ENCODE measurements at regions not wholly inside any gene's neighbourhood (a gene's known extent, or its start where the extent isn't known, plus 50 kb on each side); places are given as distances from the start of the nearest gene placed in this dataset.
"Not testable (repeated sequence)": the region's sequence is repeated elsewhere in the genome, so short reads cannot be mapped to it uniquely, and the experiment has no call there.

DNA sequence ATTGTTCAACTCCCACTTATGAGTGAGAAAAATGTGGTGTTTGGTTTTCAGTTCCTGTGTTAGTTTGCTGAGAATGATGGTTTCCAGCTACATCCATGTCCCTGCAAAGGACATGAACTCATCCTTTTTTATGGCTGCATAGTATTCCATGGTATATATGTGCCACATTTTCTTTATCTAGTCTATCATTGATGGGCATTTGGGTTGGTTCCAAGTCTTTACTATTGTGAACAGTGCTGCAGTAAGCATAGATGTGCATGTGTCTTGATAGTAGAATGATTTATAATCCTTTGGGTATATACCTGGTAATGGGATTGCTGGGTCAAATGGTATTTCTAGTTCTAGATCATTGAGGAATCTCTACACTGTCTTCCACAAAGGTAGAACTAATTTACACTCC lies 613.0 kb upstream of the MIR17HG start:
- TF ChIP-seq, protein P1, sequence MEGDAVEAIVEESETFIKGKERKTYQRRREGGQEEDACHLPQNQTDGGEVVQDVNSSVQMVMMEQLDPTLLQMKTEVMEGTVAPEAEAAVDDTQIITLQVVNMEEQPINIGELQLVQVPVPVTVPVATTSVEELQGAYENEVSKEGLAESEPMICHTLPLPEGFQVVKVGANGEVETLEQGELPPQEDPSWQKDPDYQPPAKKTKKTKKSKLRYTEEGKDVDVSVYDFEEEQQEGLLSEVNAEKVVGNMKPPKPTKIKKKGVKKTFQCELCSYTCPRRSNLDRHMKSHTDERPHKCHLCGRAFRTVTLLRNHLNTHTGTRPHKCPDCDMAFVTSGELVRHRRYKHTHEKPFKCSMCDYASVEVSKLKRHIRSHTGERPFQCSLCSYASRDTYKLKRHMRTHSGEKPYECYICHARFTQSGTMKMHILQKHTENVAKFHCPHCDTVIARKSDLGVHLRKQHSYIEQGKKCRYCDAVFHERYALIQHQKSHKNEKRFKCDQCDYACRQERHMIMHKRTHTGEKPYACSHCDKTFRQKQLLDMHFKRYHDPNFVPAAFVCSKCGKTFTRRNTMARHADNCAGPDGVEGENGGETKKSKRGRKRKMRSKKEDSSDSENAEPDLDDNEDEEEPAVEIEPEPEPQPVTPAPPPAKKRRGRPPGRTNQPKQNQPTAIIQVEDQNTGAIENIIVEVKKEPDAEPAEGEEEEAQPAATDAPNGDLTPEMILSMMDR (IDR thresholded peaks at IDR 0.05) = not testable (repeated sequence)
- not testable (repeated sequence) for TF ChIP-seq POLR2A (IDR thresholded peaks at IDR 0.05)

Data from prostate gland (tissue), 2 donors.